ENCODE measurements at regions not wholly inside any gene's neighbourhood (a gene's known extent, or its start where the extent isn't known, plus 50 kb on each side); places are given as distances from the start of the nearest gene placed in this dataset.

DNA sequence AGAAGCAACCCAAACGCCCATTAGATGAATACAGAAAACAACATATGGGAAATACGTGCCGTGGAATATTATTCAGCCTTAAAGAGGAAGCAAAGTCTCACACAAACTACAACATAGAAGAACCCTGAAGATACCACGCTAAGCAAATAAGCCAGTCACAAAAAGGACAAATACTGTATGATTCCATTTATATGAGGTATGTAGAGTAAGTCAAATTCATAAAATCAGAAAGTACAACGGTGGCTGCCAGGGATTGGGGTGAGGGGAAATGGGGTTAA lies 54.2 kb downstream of the SIPA1L2 start:
- TF ChIP-seq EZH2phosphoT487 (IDR thresholded peaks at IDR 0.05), result no peak
- TF ChIP-seq EZH2 (IDR thresholded peaks at IDR 0.05), result no peak
